Medulla oblongata (tissue), 1 donor: ENCODE measurements at regions not wholly inside any gene's neighbourhood (a gene's known extent, or its start where the extent isn't known, plus 50 kb on each side); places are given as distances from the start of the nearest gene placed in this dataset.

ENCODE experiments used
- DNase-seq: peaks from one replicate; pipeline ENCODE4 v3.0.0-alpha.2; 2015; ENCODE audit errors: extremely low spot score

DNA sequence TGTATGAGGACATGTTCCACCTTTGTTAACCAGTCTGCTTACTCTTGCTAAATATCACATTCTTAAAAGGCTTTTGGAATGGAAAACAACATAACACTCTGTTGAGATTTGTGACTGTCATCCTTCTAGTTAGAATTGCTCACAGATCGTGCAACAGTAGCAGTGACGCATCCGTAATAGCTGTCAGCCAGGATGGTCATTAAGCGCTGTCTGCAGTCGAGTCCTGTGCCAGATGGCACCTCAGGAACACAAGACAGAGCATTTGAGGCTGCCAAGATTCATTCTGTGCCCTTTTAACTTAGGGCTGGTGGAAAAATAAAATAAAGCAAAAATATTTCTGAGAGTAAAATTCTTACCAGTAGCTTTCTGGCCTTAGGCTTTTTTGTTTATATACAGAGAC, 348.6 kb downstream of the ANKRD7 start:
- DNase-seq: peak; percentile 64

- DNase-seq: peak; percentile 6
Measured at GRCh38 chr7:118575393-118575948, 351.0 kb downstream of the ANKRD7 start.

- no peak for DNase-seq
Measured at GRCh38 chr7:118580743-118581382, 356.4 kb downstream of the ANKRD7 start.

GRCh38 chr7:118583641-118584040, 359.1 kb downstream of the ANKRD7 start:
- no peak for DNase-seq

DNA sequence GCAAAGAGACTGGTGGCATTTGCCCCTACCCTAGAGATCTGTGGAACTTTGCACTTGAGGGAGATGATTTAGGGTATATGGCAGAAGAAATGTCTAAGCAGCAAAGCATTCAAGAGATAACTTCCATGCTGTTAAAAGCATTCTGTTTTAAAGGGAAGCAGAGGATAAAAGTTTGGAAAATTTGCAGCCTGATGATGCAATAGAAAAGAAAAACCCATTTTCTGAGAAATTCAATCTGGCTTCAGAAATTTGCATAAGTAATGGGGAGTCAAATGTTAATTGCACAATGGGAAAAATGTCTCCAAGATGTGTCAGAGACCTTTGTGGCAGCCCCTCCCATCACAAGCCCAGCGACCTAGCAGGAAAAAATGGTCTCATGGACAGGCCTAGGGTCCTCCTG, 361.7 kb downstream of the ANKRD7 start:
- no peak for DNase-seq

DNA sequence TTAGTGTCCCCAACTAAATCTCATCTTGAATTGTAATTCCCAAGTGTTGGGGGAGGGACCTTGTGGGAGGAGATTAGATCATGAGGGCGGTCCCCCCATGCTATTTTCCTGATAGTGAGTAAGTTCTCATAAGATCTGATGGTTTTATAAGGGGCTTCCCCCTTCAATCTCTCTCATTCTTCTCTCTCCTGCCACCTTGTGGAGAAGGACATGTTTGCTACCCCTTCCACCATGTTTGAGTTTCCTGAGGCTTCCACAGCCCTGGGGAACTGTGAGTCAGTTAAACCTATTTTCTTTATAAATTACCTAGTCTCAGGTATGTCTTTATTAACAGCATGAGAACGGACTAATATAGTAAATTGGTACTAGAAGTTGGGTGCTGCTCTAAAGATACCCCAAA, 365.6 kb downstream of the ANKRD7 start:
- DNase-seq: no peak

DNA sequence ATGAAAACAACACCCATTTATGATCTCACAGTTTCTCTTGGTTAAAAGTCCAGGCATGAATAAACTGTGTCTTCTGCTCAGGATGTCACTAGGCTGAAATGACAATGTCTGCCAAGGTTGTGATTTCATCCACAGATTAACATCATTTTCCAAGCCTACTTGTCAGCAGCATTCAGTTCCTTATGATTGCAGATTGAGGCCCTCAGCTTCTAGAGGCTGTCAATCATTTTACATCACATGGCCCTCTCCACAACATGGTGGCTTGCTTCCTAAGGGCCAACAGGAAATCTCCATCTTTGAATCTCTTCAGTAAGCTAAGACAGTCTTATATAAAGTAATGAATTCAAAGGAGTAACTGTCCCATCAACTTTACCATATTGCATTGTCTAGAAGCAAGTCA, 377.6 kb downstream of the ANKRD7 start:
- DNase-seq: no peak

DNA sequence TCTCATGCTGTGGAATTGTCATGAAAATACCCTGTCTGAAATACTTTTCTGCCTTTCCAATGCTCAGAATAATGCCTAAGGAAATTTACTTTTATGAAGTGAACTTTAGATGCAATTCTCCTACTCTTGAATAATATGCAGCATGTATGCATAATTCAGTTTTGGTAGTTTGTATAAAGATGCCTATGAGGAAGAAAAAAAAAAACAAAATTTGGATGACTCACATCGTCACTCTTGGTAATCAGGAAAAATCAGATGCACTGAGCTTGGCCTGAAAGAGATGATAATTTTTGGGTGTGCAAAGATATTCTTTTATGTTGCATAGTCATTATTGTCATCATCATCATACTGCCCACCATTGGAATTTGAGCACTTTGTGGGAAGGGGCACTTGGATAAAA, 382.1 kb downstream of the ANKRD7 start:
- no peak for DNase-seq

DNA sequence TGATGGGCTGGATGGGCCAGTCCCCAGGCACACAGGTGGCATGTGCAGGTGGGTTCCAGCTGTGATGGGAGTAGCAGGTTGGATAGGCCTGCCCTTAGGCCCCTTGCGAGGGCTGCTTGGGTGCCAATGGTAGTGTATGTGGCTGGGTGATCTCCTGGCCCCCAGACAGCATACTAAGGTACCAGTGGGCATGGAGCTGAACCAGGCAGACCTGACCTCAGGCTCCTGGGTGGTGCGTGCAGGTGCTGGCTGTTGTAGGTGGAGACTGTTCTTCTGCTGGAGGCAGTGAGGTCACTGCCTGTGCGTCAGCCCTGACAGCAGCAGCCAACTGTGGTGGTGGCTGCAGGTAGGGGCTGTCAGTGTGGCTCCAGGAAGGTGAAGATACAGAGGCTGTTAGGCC, 384.7 kb downstream of the ANKRD7 start:
- no peak for DNase-seq

GRCh38 chr7:118615681-118616080, 391.2 kb downstream of the ANKRD7 start:
- DNase-seq: peak; percentile 6

- no peak for DNase-seq
Measured at GRCh38 chr7:118621810-118622360, 397.4 kb downstream of the ANKRD7 start.

GRCh38 chr7:118626739-118627138, 402.2 kb downstream of the ANKRD7 start:
- DNase-seq: no peak

GRCh38 chr7:118627467-118627866, 403.0 kb downstream of the ANKRD7 start:
- no peak for DNase-seq

DNA sequence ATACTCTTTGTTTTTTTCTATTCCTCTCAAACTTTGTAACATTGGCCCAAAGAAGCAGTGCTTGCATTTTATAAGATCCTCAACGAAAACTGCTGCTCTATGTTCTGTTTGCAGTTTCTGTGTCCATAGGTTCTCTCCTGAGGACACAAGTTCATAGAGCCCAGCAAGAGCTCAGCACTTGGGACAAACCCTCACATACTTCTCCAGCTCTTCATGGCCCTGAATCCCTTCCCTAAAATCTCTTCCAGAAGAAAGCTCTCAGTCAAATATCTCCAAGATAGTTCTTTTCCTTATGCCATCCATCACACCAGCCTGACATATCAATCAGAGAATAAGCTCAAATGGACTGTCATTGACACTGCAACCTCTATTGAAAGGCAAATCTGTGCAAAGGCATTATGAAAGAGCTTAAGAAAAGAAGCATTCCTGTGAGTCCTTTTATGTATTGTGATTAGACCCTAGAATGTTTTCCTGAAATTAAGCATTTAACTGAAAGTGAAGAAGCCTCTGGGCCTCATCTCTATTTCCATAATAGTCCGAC, 405.5 kb downstream of the ANKRD7 start:
- no peak for DNase-seq

DNA sequence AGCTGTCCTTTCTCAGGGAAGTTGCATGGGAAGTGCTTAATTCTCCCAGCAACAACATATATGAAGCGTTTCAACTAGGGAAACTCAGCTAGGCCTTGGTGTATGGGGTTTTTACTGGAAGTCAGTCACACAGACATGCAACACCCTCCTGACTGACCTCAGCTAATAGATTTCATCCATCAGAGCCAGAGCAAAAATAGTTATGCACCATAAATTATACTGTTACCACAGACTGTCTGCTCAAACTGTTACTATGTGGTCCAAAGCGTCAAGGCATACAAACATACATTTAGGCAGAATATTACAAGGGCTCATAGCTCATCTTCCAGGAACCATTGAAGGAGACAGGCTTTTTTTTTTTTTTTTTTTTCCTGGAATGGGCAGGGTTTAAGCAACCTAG, 417.9 kb downstream of the ANKRD7 start:
- DNase-seq: no peak

DNA sequence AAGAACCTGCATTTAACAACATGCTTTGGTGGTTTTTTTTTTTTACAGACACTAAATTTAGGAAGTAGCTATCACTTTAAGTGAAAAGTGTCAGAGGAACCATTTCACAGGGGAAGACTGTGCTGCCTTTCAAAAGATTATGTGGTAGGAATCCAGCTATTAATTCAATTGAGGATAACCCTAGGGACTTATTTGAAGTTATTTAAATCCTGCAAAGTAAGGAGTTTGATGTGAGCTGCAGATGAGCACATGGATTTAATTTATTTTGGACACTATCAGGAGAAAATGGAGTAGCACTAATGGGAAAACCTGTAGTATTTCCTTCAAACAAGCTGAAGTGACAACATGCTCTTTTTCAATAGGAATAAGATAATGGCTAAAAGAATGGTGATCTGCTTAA, 419.8 kb downstream of the ANKRD7 start:
- DNase-seq: no peak

- no peak for DNase-seq
Measured at GRCh38 chr7:118648002-118648401, 423.5 kb downstream of the ANKRD7 start.

GRCh38 chr7:118657391-118658005, 433.0 kb downstream of the ANKRD7 start:
- peak; percentile 12 for DNase-seq

GRCh38 chr7:118662266-118662665, 437.8 kb downstream of the ANKRD7 start:
- DNase-seq: no peak

- DNase-seq: no peak
Measured at GRCh38 chr7:118664498-118664897, 440.0 kb downstream of the ANKRD7 start.

- no peak for DNase-seq
Measured at GRCh38 chr7:118671149-118671548, 446.6 kb downstream of the ANKRD7 start.

DNA sequence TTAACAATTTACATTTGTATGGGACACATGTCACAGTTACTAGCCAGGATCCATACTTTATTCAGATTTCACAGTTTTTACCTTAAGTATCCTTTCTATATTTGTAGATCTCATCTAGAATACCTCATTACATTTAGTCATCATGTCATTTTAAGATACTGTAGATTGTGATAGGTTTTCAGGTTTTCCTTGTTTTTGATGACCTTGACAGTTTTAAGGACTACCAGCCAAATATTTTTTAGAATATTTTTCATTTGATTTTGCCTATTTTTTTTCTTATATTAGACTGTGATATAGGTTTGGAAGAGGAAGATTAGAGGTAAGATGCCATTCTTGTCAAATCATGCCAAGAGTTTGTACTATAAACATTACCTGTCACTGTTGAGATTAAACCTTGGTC, 460.3 kb downstream of the ANKRD7 start:
- DNase-seq: no peak

- no peak for DNase-seq
Measured at GRCh38 chr7:118689403-118689802, 464.9 kb downstream of the ANKRD7 start.
